Keratinocyte (primary cell): ENCODE measurements at regions not wholly inside any gene's neighbourhood (a gene's known extent, or its start where the extent isn't known, plus 50 kb on each side); places are given as distances from the start of the nearest gene placed in this dataset.

Experiments used
- CTCF ChIP-seq, 3 experiments: IDR thresholded peaks in 1 of 3; conservative IDR thresholded peaks in 1 of 3; optimal IDR thresholded peaks in 1 of 3; 2 replicates in 2 of 3; 3 replicates in 1 of 3; pipeline versions ENCODE3 to v1.5.1; 2011; ENCODE audit warnings: low read length in 3 of 3, mild to moderate bottlenecking in 3 of 3, moderate library complexity in 2 of 3, control low read depth in 1 of 3, inconsistent platforms in 1 of 3; ENCODE audit not compliant: insufficient read depth in 2 of 3; ENCODE audit errors: extremely low read depth in 1 of 3
- EZH2 ChIP-seq: IDR thresholded peaks from one replicate; pipeline ENCODE4 v1.6.1; 2012; ENCODE audit warnings: inconsistent platforms, mild to moderate bottlenecking, low read length, moderate library complexity

GRCh38 chr6:11284996-11285395, 52.5 kb upstream of the NEDD9 start:
- no peak for TF ChIP-seq CTCF (optimal IDR thresholded peaks at IDR 0.05 in 1 of 3, IDR thresholded peaks at IDR 0.05 in 1 of 3, conservative IDR thresholded peaks at IDR 0.05 in 1 of 3; ENCODE audit: extremely low read depth in 1 of 3, insufficient read depth in 2 of 3, low read length in 3 of 3)
- no peak for TF ChIP-seq EZH2
